ENCODE measurements at regions not wholly inside any gene's neighbourhood (a gene's known extent, or its start where the extent isn't known, plus 50 kb on each side); places are given as distances from the start of the nearest gene placed in this dataset.

DNA sequence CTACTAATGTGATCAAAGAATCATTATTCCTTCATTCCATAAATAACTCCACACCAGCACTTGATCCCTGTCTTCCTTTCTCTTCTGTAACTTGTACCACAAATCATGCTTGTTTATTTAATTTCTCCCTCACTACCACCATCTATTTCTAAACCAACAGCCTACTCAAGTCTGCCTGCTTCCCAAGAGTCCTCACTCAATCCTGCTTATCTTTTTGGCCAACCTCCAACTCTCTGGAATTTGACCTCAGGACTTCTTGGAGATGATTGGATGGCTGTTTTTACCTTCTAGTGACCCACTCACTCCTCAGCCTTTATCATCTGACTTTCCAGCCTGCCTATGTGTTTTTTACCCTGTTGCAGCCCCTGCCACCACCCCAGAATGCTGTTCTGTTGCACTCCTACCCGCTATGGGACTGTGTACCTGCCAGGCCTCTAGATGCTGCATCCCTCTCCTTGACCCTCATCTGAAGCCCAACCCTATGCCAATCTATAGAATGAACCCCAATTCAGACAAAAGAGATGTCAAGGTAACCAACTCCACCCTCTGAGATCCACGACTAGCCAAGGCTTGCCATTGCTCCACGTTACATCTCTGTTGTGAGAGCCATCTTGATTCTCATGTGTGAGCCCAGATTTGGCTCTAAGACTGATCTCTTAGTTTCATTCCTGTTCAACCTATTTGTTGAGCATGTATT, 150.2 kb upstream of the PLEKHG7 start:
- TF ChIP-seq, protein P1, sequence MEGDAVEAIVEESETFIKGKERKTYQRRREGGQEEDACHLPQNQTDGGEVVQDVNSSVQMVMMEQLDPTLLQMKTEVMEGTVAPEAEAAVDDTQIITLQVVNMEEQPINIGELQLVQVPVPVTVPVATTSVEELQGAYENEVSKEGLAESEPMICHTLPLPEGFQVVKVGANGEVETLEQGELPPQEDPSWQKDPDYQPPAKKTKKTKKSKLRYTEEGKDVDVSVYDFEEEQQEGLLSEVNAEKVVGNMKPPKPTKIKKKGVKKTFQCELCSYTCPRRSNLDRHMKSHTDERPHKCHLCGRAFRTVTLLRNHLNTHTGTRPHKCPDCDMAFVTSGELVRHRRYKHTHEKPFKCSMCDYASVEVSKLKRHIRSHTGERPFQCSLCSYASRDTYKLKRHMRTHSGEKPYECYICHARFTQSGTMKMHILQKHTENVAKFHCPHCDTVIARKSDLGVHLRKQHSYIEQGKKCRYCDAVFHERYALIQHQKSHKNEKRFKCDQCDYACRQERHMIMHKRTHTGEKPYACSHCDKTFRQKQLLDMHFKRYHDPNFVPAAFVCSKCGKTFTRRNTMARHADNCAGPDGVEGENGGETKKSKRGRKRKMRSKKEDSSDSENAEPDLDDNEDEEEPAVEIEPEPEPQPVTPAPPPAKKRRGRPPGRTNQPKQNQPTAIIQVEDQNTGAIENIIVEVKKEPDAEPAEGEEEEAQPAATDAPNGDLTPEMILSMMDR (IDR thresholded peaks at IDR 0.05): no peak
- TF ChIP-seq POLR2A (IDR thresholded peaks at IDR 0.05): no peak
